ENCODE measurements at regions not wholly inside any gene's neighbourhood (a gene's known extent, or its start where the extent isn't known, plus 50 kb on each side); places are given as distances from the start of the nearest gene placed in this dataset.

DNA sequence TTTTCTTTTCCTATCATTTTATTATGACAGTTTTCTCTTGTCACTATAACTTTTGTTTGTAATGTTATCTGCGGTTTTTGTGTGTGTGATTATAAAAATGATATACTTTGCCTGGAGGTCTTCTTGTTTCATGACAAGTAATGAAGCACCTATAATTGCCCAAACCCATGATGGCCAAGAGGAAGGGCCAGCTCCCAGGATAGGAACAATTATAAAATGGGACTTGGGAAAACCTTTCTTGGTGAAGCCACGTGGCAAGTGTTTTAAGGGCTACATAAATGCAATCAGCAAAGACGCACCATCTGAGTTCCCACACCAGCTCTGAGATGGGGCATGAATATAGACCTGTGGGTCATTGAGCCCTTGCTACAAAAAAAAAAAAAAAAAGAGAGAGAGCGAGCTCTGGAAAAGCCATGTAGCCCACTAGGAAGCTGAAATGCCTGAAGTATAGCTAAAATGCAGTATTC lies 462.6 kb upstream of the RUNX1 start:
- Histone ChIP-seq H3K4me1 (ENCODE audit: control insufficient read depth in 1 of 2, insufficient read depth in 2 of 2, low read depth in 1 of 2, low read length in 1 of 2) (peaks cover 0 to 6% of the 10 kb centered on the region in 2 experiments; a peak in 2 of 4 replicates), H3K9me2 (no peaks in the 10 kb centered on the region), H4K20me1 (ENCODE audit: insufficient read depth) (no peaks in the 10 kb centered on the region), H3K4me3 (ENCODE audit: low read depth in 2 of 2, low read length in 1 of 2) (peak overlapping the region in 1 of 2 experiments; percentile 4; a peak in 1 of 4 replicates), H3K79me2 (ENCODE audit: insufficient read depth) (no peaks in the 10 kb centered on the region), H3K36me3 (replicated peaks in 1 of 2; ENCODE audit: control insufficient read depth in 1 of 2, insufficient read depth in 2 of 2, low read length in 1 of 2) (no peaks in the 10 kb centered on the region), H3K27ac (ENCODE audit: low read depth in 2 of 2, low read length in 1 of 2) (peak overlapping the region in 1 of 2 experiments; percentile 85; a peak in 2 of 4 replicates), H3K9ac (peak overlapping the region; percentile 41; the same call in 1 of the 2 replicates), H3K4me2 (peak overlapping the region; percentile 39), H2AFZ (ENCODE audit: low read depth) (no peak overlapping the region; the same call in 1 of the 2 replicates), H3K27me3 (ENCODE audit: insufficient read depth) (no peaks in the 10 kb centered on the region), H3K9me3 (no peaks in the 10 kb centered on the region), H3F3A (replicated peaks; ENCODE audit: insufficient read depth) (peaks cover 15% of the 10 kb centered on the region)
- POLR2A ChIA-PET, result no interaction called here
- CTCF ChIA-PET, result interaction anchor here (0.9 kb wide), 1 partner anchor 328 kb away, joined by 3 read pairs; no protein-coding TSS in a partner anchor
- 11% methylated on average over 4 of the region's 4 CpGs for WGBS (ENCODE audit: low lambda C conversion rate)
- TF ChIP-seq, protein P1, sequence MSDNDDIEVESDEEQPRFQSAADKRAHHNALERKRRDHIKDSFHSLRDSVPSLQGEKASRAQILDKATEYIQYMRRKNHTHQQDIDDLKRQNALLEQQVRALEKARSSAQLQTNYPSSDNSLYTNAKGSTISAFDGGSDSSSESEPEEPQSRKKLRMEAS (IDR thresholded peaks at IDR 0.05; ENCODE audit: low read depth), result 0 out of 2 replicates have a peak, but pooled peaks have one; percentile 16
- peak; percentile 25; the same call in 1 of the 2 replicates for TF ChIP-seq FOSL2 (IDR thresholded peaks at IDR 0.05; ENCODE audit: borderline replicate concordance, low read depth)
- TF ChIP-seq NRF1 (IDR thresholded peaks at IDR 0.05; ENCODE audit: low read depth, low read length), result no peak
- no peak for DNase-seq

DNA sequence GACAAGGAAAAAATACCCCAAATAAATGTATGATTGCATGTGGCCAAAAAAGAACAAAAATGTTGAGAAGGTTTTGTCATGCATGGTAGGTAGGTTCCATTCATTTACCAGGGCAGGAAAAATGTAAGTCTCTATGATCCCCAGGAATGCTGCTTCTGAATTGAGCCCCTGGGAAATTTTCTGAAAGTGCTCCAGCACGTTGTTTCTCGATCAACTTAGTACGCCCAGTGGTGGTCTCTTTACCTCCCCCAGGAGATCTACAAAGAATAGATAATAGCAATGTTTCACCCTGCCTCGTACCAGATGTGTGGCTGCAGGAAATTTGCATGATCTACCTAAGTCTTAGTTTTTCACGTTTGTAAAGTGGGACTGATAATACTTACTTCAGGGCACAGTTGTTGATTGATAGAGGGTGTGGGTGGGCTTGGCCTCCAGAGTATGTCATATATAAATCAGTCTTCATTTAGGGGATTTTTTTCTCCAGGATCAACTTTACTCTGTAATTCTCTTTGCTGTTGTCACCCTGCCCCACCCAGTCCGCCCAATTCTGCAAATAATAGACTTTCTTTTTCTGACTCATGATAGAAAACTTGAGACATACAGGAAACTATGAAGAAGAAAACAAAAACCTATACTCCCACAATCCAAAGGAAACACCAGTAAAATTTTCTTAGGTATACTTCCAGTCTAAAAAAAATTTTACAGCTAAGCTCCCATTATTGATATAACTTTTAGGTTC lies 462.0 kb upstream of the RUNX1 start:
- H3K27ac ChIP-seq (ENCODE audit: low read depth in 2 of 2, low read length in 1 of 2), result peak overlapping the region in 1 of 2 experiments; percentile 85; a peak in 2 of 4 replicates
- TF ChIP-seq GATA2 (CRISPR knock-in tag; IDR thresholded peaks at IDR 0.05) (no peak), FOXJ3 (CRISPR knock-in tag; IDR thresholded peaks at IDR 0.05) (no peak), CHD2 (IDR thresholded peaks at IDR 0.05; ENCODE audit: low read length, partially characterized antibody) (no peak), EP300 (IDR thresholded peaks at IDR 0.05; ENCODE audit: borderline replicate concordance in 1 of 2, low read depth in 1 of 2, low read length in 1 of 2) (no peak), TEAD4 (IDR thresholded peaks at IDR 0.05; ENCODE audit: borderline replicate concordance, insufficient read depth) (no peak), RCOR1 (IDR thresholded peaks at IDR 0.05; ENCODE audit: low read length) (no peak), TCF12 (IDR thresholded peaks at IDR 0.05) (no peak), MEF2A (IDR thresholded peaks at IDR 0.05; ENCODE audit: borderline replicate concordance, low read depth) (no peak), FOSL2 (IDR thresholded peaks at IDR 0.05; ENCODE audit: borderline replicate concordance, low read depth) (no peak)
- TF ChIP-seq, protein P2, sequence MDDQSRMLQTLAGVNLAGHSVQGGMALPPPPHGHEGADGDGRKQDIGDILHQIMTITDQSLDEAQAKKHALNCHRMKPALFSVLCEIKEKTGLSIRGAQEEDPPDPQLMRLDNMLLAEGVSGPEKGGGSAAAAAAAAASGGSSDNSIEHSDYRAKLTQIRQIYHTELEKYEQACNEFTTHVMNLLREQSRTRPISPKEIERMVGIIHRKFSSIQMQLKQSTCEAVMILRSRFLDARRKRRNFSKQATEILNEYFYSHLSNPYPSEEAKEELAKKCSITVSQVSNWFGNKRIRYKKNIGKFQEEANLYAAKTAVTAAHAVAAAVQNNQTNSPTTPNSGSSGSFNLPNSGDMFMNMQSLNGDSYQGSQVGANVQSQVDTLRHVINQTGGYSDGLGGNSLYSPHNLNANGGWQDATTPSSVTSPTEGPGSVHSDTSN (IDR thresholded peaks at IDR 0.05), result no peak
- TF ChIP-seq, protein P3, sequence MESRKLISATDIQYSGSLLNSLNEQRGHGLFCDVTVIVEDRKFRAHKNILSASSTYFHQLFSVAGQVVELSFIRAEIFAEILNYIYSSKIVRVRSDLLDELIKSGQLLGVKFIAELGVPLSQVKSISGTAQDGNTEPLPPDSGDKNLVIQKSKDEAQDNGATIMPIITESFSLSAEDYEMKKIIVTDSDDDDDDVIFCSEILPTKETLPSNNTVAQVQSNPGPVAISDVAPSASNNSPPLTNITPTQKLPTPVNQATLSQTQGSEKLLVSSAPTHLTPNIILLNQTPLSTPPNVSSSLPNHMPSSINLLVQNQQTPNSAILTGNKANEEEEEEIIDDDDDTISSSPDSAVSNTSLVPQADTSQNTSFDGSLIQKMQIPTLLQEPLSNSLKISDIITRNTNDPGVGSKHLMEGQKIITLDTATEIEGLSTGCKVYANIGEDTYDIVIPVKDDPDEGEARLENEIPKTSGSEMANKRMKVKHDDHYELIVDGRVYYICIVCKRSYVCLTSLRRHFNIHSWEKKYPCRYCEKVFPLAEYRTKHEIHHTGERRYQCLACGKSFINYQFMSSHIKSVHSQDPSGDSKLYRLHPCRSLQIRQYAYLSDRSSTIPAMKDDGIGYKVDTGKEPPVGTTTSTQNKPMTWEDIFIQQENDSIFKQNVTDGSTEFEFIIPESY (IDR thresholded peaks at IDR 0.05; ENCODE audit: borderline replicate concordance, low read depth), result no peak
- TF ChIP-seq, protein P4, sequence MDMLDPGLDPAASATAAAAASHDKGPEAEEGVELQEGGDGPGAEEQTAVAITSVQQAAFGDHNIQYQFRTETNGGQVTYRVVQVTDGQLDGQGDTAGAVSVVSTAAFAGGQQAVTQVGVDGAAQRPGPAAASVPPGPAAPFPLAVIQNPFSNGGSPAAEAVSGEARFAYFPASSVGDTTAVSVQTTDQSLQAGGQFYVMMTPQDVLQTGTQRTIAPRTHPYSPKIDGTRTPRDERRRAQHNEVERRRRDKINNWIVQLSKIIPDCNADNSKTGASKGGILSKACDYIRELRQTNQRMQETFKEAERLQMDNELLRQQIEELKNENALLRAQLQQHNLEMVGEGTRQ (IDR thresholded peaks at IDR 0.05; ENCODE audit: borderline replicate concordance, low read depth, low read length), result no peak
- TF ChIP-seq, protein P5, sequence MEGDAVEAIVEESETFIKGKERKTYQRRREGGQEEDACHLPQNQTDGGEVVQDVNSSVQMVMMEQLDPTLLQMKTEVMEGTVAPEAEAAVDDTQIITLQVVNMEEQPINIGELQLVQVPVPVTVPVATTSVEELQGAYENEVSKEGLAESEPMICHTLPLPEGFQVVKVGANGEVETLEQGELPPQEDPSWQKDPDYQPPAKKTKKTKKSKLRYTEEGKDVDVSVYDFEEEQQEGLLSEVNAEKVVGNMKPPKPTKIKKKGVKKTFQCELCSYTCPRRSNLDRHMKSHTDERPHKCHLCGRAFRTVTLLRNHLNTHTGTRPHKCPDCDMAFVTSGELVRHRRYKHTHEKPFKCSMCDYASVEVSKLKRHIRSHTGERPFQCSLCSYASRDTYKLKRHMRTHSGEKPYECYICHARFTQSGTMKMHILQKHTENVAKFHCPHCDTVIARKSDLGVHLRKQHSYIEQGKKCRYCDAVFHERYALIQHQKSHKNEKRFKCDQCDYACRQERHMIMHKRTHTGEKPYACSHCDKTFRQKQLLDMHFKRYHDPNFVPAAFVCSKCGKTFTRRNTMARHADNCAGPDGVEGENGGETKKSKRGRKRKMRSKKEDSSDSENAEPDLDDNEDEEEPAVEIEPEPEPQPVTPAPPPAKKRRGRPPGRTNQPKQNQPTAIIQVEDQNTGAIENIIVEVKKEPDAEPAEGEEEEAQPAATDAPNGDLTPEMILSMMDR (IDR thresholded peaks at IDR 0.05), result no peak
- TF ChIP-seq, protein P6, sequence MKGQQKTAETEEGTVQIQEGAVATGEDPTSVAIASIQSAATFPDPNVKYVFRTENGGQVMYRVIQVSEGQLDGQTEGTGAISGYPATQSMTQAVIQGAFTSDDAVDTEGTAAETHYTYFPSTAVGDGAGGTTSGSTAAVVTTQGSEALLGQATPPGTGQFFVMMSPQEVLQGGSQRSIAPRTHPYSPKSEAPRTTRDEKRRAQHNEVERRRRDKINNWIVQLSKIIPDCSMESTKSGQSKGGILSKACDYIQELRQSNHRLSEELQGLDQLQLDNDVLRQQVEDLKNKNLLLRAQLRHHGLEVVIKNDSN (IDR thresholded peaks at IDR 0.05; ENCODE audit: borderline replicate concordance, low read depth), result no peak
- H3K9me2 ChIP-seq, result no peaks in the 10 kb centered on the region
- no peaks in the 10 kb centered on the region for H3K27me3 ChIP-seq (ENCODE audit: insufficient read depth)
- 13% methylated on average over 4 of the region's 6 CpGs for WGBS (ENCODE audit: low lambda C conversion rate)
- no peaks in the 10 kb centered on the region for H3K36me3 ChIP-seq (replicated peaks in 1 of 2; ENCODE audit: control insufficient read depth in 1 of 2, insufficient read depth in 2 of 2, low read length in 1 of 2)
- ChIA-PET CTCF (interaction anchor here (0.9 kb wide), 1 partner anchor 329 kb away, joined by 3 read pairs; no protein-coding TSS in a partner anchor), POLR2A (no interaction called here)
- H3K79me2 ChIP-seq (ENCODE audit: insufficient read depth), result no peaks in the 10 kb centered on the region
- H3K9me3 ChIP-seq, result no peaks in the 10 kb centered on the region
- peak overlapping the region; percentile 39 for H3K4me2 ChIP-seq
- H3K4me1 ChIP-seq (ENCODE audit: control insufficient read depth in 1 of 2, insufficient read depth in 2 of 2, low read depth in 1 of 2, low read length in 1 of 2), result peaks cover 0 to 6% of the 10 kb centered on the region in 2 experiments; a peak in 2 of 4 replicates
- peak overlapping the region in 1 of 2 experiments; percentile 4; a peak in 1 of 4 replicates for H3K4me3 ChIP-seq (ENCODE audit: low read depth in 2 of 2, low read length in 1 of 2)
- no peak for DNase-seq
- H4K20me1 ChIP-seq (ENCODE audit: insufficient read depth), result no peaks in the 10 kb centered on the region
- no peak overlapping the region for H2AFZ ChIP-seq (ENCODE audit: low read depth)
- peaks cover 15% of the 10 kb centered on the region for H3F3A ChIP-seq (replicated peaks; ENCODE audit: insufficient read depth)
- H3K9ac ChIP-seq, result peak overlapping the region; percentile 41; the same call in 1 of the 2 replicates

All from SK-N-SH (cell line).